Endodermal cell (in vitro differentiated cells): ENCODE measurements at regions not wholly inside any gene's neighbourhood (a gene's known extent, or its start where the extent isn't known, plus 50 kb on each side); places are given as distances from the start of the nearest gene placed in this dataset.

Experiments
- DNase-seq: peaks from one replicate; pipeline ENCODE4 v3.0.0-alpha.2; 2017
- H3K27ac ChIP-seq: 2 replicates; pipeline ENCODE4 v1.5.1; 2013; ENCODE audit warnings: mild to moderate bottlenecking, low read depth, low read length, moderate library complexity
- H3K27me3 ChIP-seq: 2 replicates; pipeline ENCODE4 v1.6.1; 2013; ENCODE audit warnings: mild to moderate bottlenecking, low read length, moderate library complexity; ENCODE audit not compliant: insufficient read depth, control insufficient read depth, poor library complexity, severe bottlenecking
- H3K36me3 ChIP-seq: 2 replicates; pipeline ENCODE4 v1.7.0; 2013; ENCODE audit warnings: mild to moderate bottlenecking, low read length, moderate library complexity; ENCODE audit not compliant: control insufficient read depth, insufficient read depth
- H3K4me1 ChIP-seq: one replicate; pipeline ENCODE4 v1.7.0; 2013; ENCODE audit warnings: low read length; ENCODE audit not compliant: control insufficient read depth, insufficient read depth
- H3K4me3 ChIP-seq: 2 replicates; pipeline ENCODE4 v1.5.1; 2013; ENCODE audit warnings: mild to moderate bottlenecking, low read length, moderate library complexity
- H3K9ac ChIP-seq: 2 replicates; pipeline ENCODE4 v1.6.1; 2013; ENCODE audit warnings: mild to moderate bottlenecking, low read length, moderate library complexity; ENCODE audit not compliant: poor library complexity, severe bottlenecking; ENCODE audit errors: extremely low read depth
- H3K9me3 ChIP-seq: 2 replicates; pipeline ENCODE4 v1.6.1; 2013; ENCODE audit warnings: mild to moderate bottlenecking, low read length, moderate library complexity; ENCODE audit not compliant: control insufficient read depth
- H3K27ac Mint-ChIP-seq: 2 replicates; pipeline ENCODE4 v1.8.0; 2020; ENCODE audit warnings: mixed read lengths
- H3K27me3 Mint-ChIP-seq: 2 replicates; pipeline ENCODE4 v1.8.0; 2021; ENCODE audit warnings: mild to moderate bottlenecking, mixed read lengths; ENCODE audit not compliant: insufficient read depth
- H3K36me3 Mint-ChIP-seq: 2 replicates; pipeline ENCODE4 v1.8.0; 2020; ENCODE audit warnings: low read depth, mixed read lengths
- H3K4me1 Mint-ChIP-seq: 2 replicates; pipeline ENCODE4 v1.8.0; 2020; ENCODE audit warnings: mixed read lengths
- H3K4me3 Mint-ChIP-seq: 2 replicates; pipeline ENCODE4 v1.8.0; 2020; ENCODE audit warnings: mild to moderate bottlenecking, moderate library complexity, mixed read lengths
- H3K9me3 Mint-ChIP-seq: 2 replicates; pipeline ENCODE4 v1.8.0; 2020; ENCODE audit warnings: mild to moderate bottlenecking, mixed read lengths
- WGBS, 2 experiments: methylation state at CpG; one replicate each; pipeline versions ENCODE4 v1.1.5 to v1.1.7; 2013; ENCODE audit warnings: missing lambda C conversion rate in 2 of 2, mixed read lengths in 1 of 2; ENCODE audit not compliant: insufficient coverage in 1 of 2, insufficient read length in 1 of 2; 5-methylcytosine and 5-hydroxymethylcytosine counted together
- TF ChIP-seq, protein P1 (sequence below): fragments of 200-600 bp; sonication (generic); conservative IDR thresholded peaks from 2 replicates; pipeline ENCODE4 v1.5.0; 2021; ENCODE audit warnings: antibody characterized with exemption, mild to moderate bottlenecking

DNA sequence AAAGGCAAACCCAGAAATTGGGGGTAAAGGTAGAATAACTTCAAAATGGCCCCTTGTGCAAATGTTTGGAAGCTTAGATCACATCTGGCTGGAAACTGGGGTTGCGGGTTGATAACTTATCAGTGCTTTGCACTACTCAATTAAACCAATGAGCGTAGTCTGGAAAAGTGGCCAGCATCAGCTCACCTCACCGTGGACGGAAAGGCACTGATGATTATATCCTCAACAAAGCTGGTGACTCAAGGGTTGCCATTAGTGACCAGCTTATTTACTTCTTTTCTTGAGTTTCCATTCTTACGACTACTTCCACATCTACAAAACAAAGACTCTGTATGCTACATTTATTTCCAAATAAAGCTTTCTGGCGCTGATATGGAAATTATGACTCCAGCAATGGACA, 198.5 kb upstream of the HEY2 start:
- Mint-ChIP-seq H3K27me3 (no peaks in the 10 kb centered on the region), H3K4me3 (no peak overlapping the region), H3K4me1 (peaks cover 6% of the 10 kb centered on the region), H3K9me3 (no peaks in the 10 kb centered on the region), H3K36me3 (no peaks in the 10 kb centered on the region), H3K27ac (no peak overlapping the region)
- no peaks in the 10 kb centered on the region for H3K36me3 ChIP-seq
- H3K4me1 ChIP-seq, result no peaks in the 10 kb centered on the region
- WGBS, 2 experiments, result 94 to 95% methylated on average over 5 to 6 of the region's 6 CpGs
- H3K27ac ChIP-seq, result no peak overlapping the region
- DNase-seq, result no peak
- TF ChIP-seq, protein P1, sequence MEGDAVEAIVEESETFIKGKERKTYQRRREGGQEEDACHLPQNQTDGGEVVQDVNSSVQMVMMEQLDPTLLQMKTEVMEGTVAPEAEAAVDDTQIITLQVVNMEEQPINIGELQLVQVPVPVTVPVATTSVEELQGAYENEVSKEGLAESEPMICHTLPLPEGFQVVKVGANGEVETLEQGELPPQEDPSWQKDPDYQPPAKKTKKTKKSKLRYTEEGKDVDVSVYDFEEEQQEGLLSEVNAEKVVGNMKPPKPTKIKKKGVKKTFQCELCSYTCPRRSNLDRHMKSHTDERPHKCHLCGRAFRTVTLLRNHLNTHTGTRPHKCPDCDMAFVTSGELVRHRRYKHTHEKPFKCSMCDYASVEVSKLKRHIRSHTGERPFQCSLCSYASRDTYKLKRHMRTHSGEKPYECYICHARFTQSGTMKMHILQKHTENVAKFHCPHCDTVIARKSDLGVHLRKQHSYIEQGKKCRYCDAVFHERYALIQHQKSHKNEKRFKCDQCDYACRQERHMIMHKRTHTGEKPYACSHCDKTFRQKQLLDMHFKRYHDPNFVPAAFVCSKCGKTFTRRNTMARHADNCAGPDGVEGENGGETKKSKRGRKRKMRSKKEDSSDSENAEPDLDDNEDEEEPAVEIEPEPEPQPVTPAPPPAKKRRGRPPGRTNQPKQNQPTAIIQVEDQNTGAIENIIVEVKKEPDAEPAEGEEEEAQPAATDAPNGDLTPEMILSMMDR, result no peak
- H3K4me3 ChIP-seq, result no peak overlapping the region
- no peak overlapping the region for H3K9ac ChIP-seq
- H3K27me3 ChIP-seq, result no peaks in the 10 kb centered on the region
- H3K9me3 ChIP-seq, result no peaks in the 10 kb centered on the region

DNA sequence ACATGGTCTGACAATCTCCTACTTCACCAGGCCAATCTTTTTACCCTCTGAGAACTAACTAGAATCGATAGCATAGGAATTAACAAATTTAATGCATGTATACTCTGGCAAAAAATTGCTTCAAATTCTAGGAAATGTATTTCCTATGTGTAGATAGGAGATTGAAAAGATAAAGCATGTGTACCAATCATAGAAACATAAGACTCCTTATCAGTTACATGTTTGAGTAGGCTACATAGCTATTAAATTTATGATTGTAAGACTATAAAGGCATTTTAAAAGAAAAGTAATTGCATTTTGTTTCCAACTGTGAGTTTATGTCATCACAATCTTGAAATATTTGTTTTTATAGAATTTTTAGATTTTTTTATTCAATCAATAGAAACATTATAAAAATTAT, 196.6 kb upstream of the HEY2 start:
- no peaks in the 10 kb centered on the region for H3K4me1 ChIP-seq
- no peaks in the 10 kb centered on the region for H3K27me3 Mint-ChIP-seq
- H3K36me3 ChIP-seq, result no peaks in the 10 kb centered on the region
- H3K27ac ChIP-seq, result no peak overlapping the region
- no peak overlapping the region for H3K4me3 Mint-ChIP-seq
- no peaks in the 10 kb centered on the region for H3K9me3 ChIP-seq
- TF ChIP-seq, protein P1, result no peak
- H3K27me3 ChIP-seq, result no peaks in the 10 kb centered on the region
- no peaks in the 10 kb centered on the region for H3K36me3 Mint-ChIP-seq
- 100% methylated on average over 1 of the region's 1 CpG; no CpG with 5 or more reads in 1 of the 2 experiments for WGBS, 2 experiments
- no peak overlapping the region for H3K4me3 ChIP-seq
- H3K9ac ChIP-seq, result no peak overlapping the region
- H3K27ac Mint-ChIP-seq, result no peak overlapping the region
- peaks cover 6% of the 10 kb centered on the region for H3K4me1 Mint-ChIP-seq
- H3K9me3 Mint-ChIP-seq, result no peaks in the 10 kb centered on the region
- DNase-seq, result no peak

DNA sequence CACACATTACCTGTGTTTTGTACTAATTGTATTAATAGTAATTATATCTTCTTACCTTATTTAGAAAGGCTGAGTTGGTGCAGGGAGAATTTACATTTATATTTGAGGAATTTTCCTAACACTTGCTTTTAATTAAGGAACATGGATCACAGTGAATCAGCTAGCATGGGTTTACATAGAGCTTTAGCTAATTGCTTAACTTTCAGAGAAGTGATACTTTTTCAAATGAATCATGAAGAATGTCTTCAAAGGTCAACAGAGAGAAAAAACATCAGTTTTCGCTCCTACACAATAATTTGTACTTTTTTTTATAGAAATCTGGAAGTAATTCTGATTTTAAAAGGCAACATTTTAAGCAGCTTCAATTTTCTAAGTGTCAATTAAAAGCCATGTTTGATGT, 195.0 kb upstream of the HEY2 start:
- Histone ChIP-seq H3K4me3 (no peak overlapping the region), H3K27ac (no peak overlapping the region), H3K4me1 (peaks cover 5% of the 10 kb centered on the region), H3K36me3 (no peaks in the 10 kb centered on the region), H3K9me3 (no peaks in the 10 kb centered on the region), H3K9ac (no peak overlapping the region), H3K27me3 (no peaks in the 10 kb centered on the region)
- no CpG with 5 or more reads among the region's 1 CpG for WGBS, 2 experiments
- no peak for DNase-seq
- H3K4me1 Mint-ChIP-seq, result peaks cover 13% of the 10 kb centered on the region
- H3K27ac Mint-ChIP-seq, result no peak overlapping the region
- H3K9me3 Mint-ChIP-seq, result no peaks in the 10 kb centered on the region
- no peak overlapping the region for H3K4me3 Mint-ChIP-seq
- no peaks in the 10 kb centered on the region for H3K36me3 Mint-ChIP-seq
- TF ChIP-seq, protein P1, result no peak
- H3K27me3 Mint-ChIP-seq, result no peaks in the 10 kb centered on the region
